Mucosa of gallbladder (tissue), 1 donor: ENCODE measurements at regions not wholly inside any gene's neighbourhood (a gene's known extent, or its start where the extent isn't known, plus 50 kb on each side); places are given as distances from the start of the nearest gene placed in this dataset.
"Not testable (repeated sequence)": the region's sequence is repeated elsewhere in the genome, so short reads cannot be mapped to it uniquely, and the experiment has no call there.

ENCODE experiments used
- DNase-seq: peaks from one replicate; pipeline ENCODE4 v3.0.0-alpha.2; 2020; ENCODE audit warnings: low spot score
- donor health status: DM: no; HTN: no; CAD: no.

GRCh38 chr7:32681174-32681518 is 185.9 kb downstream of the AVL9 start:
- DNase-seq = no peak

- DNase-seq = peak; percentile 46
Measured at GRCh38 chr7:32680259-32681173, 185.2 kb downstream of the AVL9 start.

- DNase-seq = no peak
Measured at GRCh38 chr7:32679192-32679591, 183.9 kb downstream of the AVL9 start.

- DNase-seq = no peak
Measured at GRCh38 chr7:32677593-32677992, 182.3 kb downstream of the AVL9 start.

- no peak for DNase-seq
Measured at GRCh38 chr7:32676249-32676941, 181.1 kb downstream of the AVL9 start.

GRCh38 chr7:32673275-32673983 is 178.1 kb downstream of the AVL9 start:
- DNase-seq = no peak

GRCh38 chr7:32670110-32671025 is 175.1 kb downstream of the AVL9 start:
- peak; percentile 63 for DNase-seq

- peak; percentile 62 for DNase-seq
Measured at GRCh38 chr7:32669173-32669870, 174.0 kb downstream of the AVL9 start.

- DNase-seq = not testable (repeated sequence)
Measured at GRCh38 chr7:32668387-32669097, 173.3 kb downstream of the AVL9 start.

GRCh38 chr7:32667586-32667985 is 172.3 kb downstream of the AVL9 start:
- not testable (repeated sequence) for DNase-seq

GRCh38 chr7:32663805-32664211 is 168.5 kb downstream of the AVL9 start:
- not testable (repeated sequence) for DNase-seq

GRCh38 chr7:32662509-32662908 is 167.2 kb downstream of the AVL9 start:
- not testable (repeated sequence) for DNase-seq

- DNase-seq = no peak
Measured at GRCh38 chr7:32661929-32662328, 166.6 kb downstream of the AVL9 start.

- DNase-seq = no peak
Measured at GRCh38 chr7:32661501-32661900, 166.2 kb downstream of the AVL9 start.

GRCh38 chr7:32660936-32661335 is 165.6 kb downstream of the AVL9 start:
- no peak for DNase-seq

GRCh38 chr7:32659853-32660252 is 164.6 kb downstream of the AVL9 start:
- no peak for DNase-seq

- no peak for DNase-seq
Measured at GRCh38 chr7:32658467-32658869, 163.2 kb downstream of the AVL9 start.

- peak; percentile 28 for DNase-seq
Measured at GRCh38 chr7:32658034-32658433, 162.7 kb downstream of the AVL9 start.

GRCh38 chr7:32654549-32654948 is 159.3 kb downstream of the AVL9 start:
- DNase-seq = not testable (repeated sequence)

- not testable (repeated sequence) for DNase-seq
Measured at GRCh38 chr7:32650356-32650755, 155.1 kb downstream of the AVL9 start.
